Adrenal gland (tissue), 9 donors: ENCODE measurements at regions not wholly inside any gene's neighbourhood (a gene's known extent, or its start where the extent isn't known, plus 50 kb on each side); places are given as distances from the start of the nearest gene placed in this dataset.

Experiments
- DNase-seq, 7 donors: peaks; one replicate each; pipeline ENCODE4 v3.0.0-alpha.2; 2019 to 2020
- H3K27ac ChIP-seq, 5 donors: fragments of 200-600 bp; sonication (generic) in 4 of 5; 1 replicate in 3 of 5; 2 replicates in 2 of 5; pipeline versions ENCODE4 v1.5.1 to v1.8.0; 2016 to 2020; ENCODE audit warnings: mild to moderate bottlenecking in 1 of 5
- H3K27me3 ChIP-seq: fragments of 200-600 bp; 2 replicates; pipeline ENCODE4 v1.8.0; 2021
- H3K36me3 ChIP-seq, 2 donors: fragments of 200-600 bp; replicated peaks in 1 of 2; 1 replicate in 1 of 2; 2 replicates in 1 of 2; pipeline versions ENCODE4 v1.5.1 to v1.8.0; 2018 to 2022
- H3K4me1 ChIP-seq, 2 donors: fragments of 200-600 bp; replicated peaks in 1 of 2; 1 replicate in 1 of 2; 2 replicates in 1 of 2; pipeline versions ENCODE4 v1.5.1 to v1.8.0; 2018 to 2021
- H3K4me3 ChIP-seq, 4 donors: fragments of 200-600 bp; sonication (generic) in 3 of 4; one replicate each; pipeline ENCODE4 v1.5.1; 2016 to 2018
- H3K9me3 ChIP-seq, 3 donors: fragments of 200-600 bp; sonication (generic) in 1 of 3; replicated peaks in 1 of 3; 1 replicate in 2 of 3; 2 replicates in 1 of 3; pipeline versions ENCODE4 v1.5.1 to v1.8.0; 2016 to 2021
- POLR2A ChIP-seq, 2 donors: fragments of 450-650 bp; IDR thresholded peaks; one replicate each; pipeline ENCODE4 v1.6.1; 2017; ENCODE audit warnings: antibody characterized with exemption in 2 of 2, mild to moderate bottlenecking in 2 of 2, moderate library complexity in 1 of 2
- WGBS, 4 donors: extraction: QIAGEN DNeasy Blood & Tissue Kit in 2 of 4; methylation state at CpG; one replicate each; pipeline versions ENCODE4 v1.1.5 to v1.1.7; 2013 to 2017; 5-methylcytosine and 5-hydroxymethylcytosine counted together
- intact Hi-C, 2 donors: fragments of 100-400 bp; cut with DNase I; formaldehyde crosslinking; loops; one replicate each; pipeline versions ENCODE4 v1.14.1 to v1.15.0; 2022 to 2023
- TF ChIP-seq, protein P1 (sequence below), 6 experiments: fragments of 450-650 bp in 4 of 6; fragments of 200-600 bp in 2 of 6; sonication (generic) in 1 of 6; IDR thresholded peaks; 1 replicate in 5 of 6; 2 replicates in 1 of 6; pipeline versions ENCODE4 v1.5.1 to v1.8.0; 2016 to 2021; ENCODE audit warnings: antibody characterized with exemption in 6 of 6, mild to moderate bottlenecking in 2 of 6, moderate library complexity in 1 of 6
- donor health status: healthy with polysubstance abuse.
- donor health status: Bipolar disorder and iron deficiency.
- donor health status: DM: yes; HTN: yes; CAD: no.
- donor health status: DM: no; HTN: no; CAD: no.
- donor health status: DM: no; HTN: no; CAD: no.

DNA sequence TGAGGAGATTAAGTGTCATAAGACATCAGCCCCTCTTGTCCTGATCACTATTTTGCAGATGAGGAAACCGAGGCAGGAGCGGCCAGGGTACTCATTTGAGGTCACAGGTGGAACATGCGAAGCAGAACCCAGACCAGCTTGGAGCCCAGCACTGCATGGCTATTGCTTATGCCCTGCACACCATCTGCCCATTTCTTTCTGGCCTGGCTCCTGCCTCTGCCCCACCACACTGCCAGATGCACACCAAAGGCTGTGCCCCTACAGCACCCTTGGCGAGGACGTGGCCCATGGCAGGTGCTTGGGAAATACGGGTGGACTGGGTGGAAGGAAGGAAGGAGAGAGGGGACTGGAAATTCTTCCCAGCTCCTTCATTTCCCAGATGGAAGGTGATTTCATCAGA lies 222.9 kb downstream of the CTTN start:
- H3K27me3 ChIP-seq = no peaks in the 10 kb centered on the region
- TF ChIP-seq, protein P1, sequence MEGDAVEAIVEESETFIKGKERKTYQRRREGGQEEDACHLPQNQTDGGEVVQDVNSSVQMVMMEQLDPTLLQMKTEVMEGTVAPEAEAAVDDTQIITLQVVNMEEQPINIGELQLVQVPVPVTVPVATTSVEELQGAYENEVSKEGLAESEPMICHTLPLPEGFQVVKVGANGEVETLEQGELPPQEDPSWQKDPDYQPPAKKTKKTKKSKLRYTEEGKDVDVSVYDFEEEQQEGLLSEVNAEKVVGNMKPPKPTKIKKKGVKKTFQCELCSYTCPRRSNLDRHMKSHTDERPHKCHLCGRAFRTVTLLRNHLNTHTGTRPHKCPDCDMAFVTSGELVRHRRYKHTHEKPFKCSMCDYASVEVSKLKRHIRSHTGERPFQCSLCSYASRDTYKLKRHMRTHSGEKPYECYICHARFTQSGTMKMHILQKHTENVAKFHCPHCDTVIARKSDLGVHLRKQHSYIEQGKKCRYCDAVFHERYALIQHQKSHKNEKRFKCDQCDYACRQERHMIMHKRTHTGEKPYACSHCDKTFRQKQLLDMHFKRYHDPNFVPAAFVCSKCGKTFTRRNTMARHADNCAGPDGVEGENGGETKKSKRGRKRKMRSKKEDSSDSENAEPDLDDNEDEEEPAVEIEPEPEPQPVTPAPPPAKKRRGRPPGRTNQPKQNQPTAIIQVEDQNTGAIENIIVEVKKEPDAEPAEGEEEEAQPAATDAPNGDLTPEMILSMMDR (IDR thresholded peaks at IDR 0.05) = no peak
- TF ChIP-seq POLR2A (IDR thresholded peaks at IDR 0.05) = no peak
- no peaks in the 10 kb centered on the region for H3K36me3 ChIP-seq
- peaks cover 0 to 8% of the 10 kb centered on the region in 2 donors for H3K4me1 ChIP-seq
- intact Hi-C loops = no loop called here
- H3K4me3 ChIP-seq = no peak overlapping the region
- no peak overlapping the region for H3K27ac ChIP-seq
- H3K9me3 ChIP-seq = no peaks in the 10 kb centered on the region
- DNase-seq = no peak
- 96 to 100% (median 98%) methylated on average over 5 to 6 of the region's 6 CpGs for WGBS, 4 donors

DNA sequence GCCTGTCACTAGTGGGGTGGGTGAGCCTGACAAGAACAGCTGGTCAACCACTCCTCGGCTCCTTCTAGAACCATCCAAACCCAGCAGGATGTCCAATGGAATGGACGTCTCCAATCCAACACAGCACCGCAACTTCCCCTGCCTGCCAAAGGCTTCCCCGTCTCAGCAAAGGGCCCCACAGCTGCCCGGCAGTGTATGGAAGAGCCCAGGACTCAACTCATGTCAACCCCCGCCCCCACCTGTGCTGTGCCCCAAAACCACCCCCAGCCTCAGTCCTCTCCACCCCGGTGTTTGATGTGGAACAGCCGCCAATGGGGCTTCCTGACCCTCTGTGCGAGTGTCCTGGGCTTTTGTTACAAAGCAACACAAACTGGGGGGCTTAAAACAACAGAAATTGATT lies 223.8 kb downstream of the CTTN start:
- WGBS, 4 donors = 92 to 98% (median 95%) methylated on average over 8 to 9 of the region's 9 CpGs

DNA sequence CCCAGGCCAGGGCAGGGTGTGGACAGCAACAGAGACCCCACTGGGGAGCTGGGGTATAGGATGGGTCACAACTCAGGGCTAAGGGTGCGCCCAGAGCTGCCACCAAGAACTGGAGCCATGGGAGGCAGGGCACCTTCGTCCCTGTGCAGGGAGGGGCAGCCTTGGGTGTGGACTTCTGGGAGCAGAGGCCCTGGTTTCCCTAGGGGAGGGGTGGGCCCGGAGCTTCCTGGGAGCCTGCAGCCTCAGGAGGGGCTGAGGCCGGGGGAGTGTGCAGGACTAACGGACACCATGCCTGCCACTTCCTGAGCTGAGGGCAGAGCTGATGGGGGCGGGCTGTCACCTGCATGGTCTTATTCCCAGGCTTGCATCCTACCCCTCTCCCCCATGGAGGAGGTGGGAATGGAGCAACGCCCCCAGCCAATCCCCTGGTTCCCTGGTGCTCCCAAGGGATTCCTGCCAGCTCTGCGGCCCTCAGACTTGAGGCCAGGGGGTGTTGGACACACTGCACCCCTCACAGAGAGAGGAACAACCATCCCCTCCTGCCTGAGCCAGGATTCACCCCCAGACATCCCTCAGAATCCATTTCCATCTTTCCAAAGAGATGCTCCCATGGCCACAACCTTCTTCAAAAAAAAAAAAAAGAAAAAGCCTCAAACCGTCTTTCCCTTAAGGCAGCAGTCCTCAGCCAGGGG lies 225.7 kb downstream of the CTTN start:
- intact Hi-C loops = no loop called here
- H3K4me1 ChIP-seq = no peaks in the 10 kb centered on the region
- H3K36me3 ChIP-seq = no peaks in the 10 kb centered on the region
- TF ChIP-seq POLR2A (IDR thresholded peaks at IDR 0.05) = no peak
- no peak for DNase-seq
- WGBS, 4 donors = 69 to 90% (median 78%) methylated on average over 4 to 9 of the region's 9 CpGs
- no peaks in the 10 kb centered on the region for H3K27me3 ChIP-seq
- no peak overlapping the region for H3K4me3 ChIP-seq
- no peaks in the 10 kb centered on the region for H3K9me3 ChIP-seq
- no peak overlapping the region for H3K27ac ChIP-seq

More for the DNA sequence above, 223.8 kb downstream of the CTTN start:
- peaks cover 0 to 8% of the 10 kb centered on the region in 2 donors for H3K4me1 ChIP-seq
- TF ChIP-seq POLR2A (IDR thresholded peaks at IDR 0.05) = no peak
- TF ChIP-seq, protein P1 (IDR thresholded peaks at IDR 0.05) = no peak
- H3K4me3 ChIP-seq = no peak overlapping the region
- intact Hi-C loops = no loop called here
- no peak for DNase-seq
- no peaks in the 10 kb centered on the region for H3K36me3 ChIP-seq
- no peaks in the 10 kb centered on the region for H3K27me3 ChIP-seq
- no peaks in the 10 kb centered on the region for H3K9me3 ChIP-seq
- no peak overlapping the region for H3K27ac ChIP-seq

DNA sequence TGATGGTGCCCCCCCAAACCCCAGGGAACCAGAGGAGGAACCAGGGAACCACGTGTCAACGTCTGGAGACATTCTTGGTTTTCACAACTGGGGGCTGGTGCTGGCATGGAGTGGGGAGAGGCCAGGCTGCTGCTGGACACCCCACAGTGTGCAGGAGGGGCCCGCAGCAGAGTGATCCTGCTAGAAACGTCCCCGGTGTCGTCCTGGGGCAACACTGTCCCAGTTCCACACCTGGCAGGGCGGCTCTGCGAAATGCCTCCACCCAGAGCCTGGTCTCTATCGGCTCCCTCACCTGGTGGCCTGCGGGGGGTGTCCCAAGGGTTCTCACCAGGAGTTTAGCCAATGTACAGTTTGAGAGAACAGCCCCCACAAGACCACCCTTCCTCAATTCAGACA lies 226.3 kb downstream of the CTTN start:
- H3K36me3 ChIP-seq = no peaks in the 10 kb centered on the region
- intact Hi-C loops = no loop called here
- no peak overlapping the region for H3K4me3 ChIP-seq
- 40 to 83% (median 61%) methylated on average over 2 to 10 of the region's 10 CpGs for whole genome bisulfite sequencing, 4 donors
- no peak overlapping the region for H3K27ac ChIP-seq
- no peaks in the 10 kb centered on the region for H3K27me3 ChIP-seq
- H3K9me3 ChIP-seq = no peaks in the 10 kb centered on the region
- no peak for DNase-seq
- H3K4me1 ChIP-seq = no peaks in the 10 kb centered on the region
- TF ChIP-seq, protein P1 (IDR thresholded peaks at IDR 0.05) = no peak
- no peak for TF ChIP-seq POLR2A (IDR thresholded peaks at IDR 0.05)

DNA sequence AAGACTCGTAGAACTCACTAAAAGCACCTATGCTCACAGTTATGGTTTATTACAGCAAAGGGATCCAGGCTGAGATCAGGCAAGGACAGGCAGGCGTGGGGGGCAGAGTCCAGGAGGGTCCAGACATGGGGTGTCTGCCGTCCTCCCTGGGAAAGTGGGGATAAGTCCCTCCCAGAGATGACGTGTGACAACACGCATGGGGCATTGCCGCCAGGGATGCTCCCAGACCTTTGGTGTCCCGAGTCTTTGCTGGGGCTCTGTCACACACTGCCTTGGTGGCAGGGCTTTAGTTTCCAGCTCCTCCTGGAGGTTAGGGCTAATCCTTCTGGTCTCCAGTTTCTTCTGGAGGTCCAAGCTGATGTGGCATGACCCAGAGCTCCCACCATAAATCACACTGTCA lies 226.7 kb downstream of the CTTN start:
- Histone ChIP-seq H3K36me3 (no peaks in the 10 kb centered on the region), H3K4me3 (no peak overlapping the region), H3K4me1 (no peaks in the 10 kb centered on the region), H3K9me3 (no peaks in the 10 kb centered on the region), H3K27me3 (no peaks in the 10 kb centered on the region), H3K27ac (no peak overlapping the region)
- DNase-seq = no peak
- intact Hi-C loops = no loop called here
- WGBS, 4 donors = 85 to 92% (median 90%) methylated on average over 6 to 7 of the region's 7 CpGs
- TF ChIP-seq POLR2A (IDR thresholded peaks at IDR 0.05) = no peak
- TF ChIP-seq, protein P1 (IDR thresholded peaks at IDR 0.05) = no peak
